NCI-H1105 (cell line): ENCODE measurements at regions not wholly inside any gene's neighbourhood (a gene's known extent, or its start where the extent isn't known, plus 50 kb on each side); places are given as distances from the start of the nearest gene placed in this dataset.

Experiments used
- DNase-seq: peaks from one replicate; lab custom pipeline; 2025; lab: John Stamatoyannopoulos, UW

GRCh38 chr18:53644799-53645471 lies 579.5 kb downstream of the MBD2 start:
- DNase-seq = no peak

- no peak for DNase-seq
Measured at GRCh38 chr18:53639687-53640086, 584.8 kb downstream of the MBD2 start.

DNA sequence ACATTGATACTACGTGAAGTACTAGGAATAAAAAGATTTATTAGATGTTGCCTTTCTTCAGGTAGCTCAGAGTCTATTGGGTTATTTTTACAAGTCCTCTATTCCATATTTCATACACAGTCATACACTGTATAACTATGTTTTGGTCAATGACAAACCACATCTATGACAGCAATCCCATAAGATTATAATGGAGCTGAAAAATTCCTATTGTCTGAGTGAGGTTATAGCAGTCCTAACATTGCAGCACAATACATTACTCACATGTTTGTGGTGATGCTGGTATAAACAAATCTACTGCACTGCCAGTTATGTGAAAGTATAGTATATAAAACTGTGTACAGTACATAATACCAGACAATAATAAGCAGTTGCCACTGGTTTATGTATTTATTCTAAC lies 595.1 kb downstream of the MBD2 start:
- no peak for DNase-seq

- no peak for DNase-seq
Measured at GRCh38 chr18:53625997-53626599, 598.4 kb downstream of the MBD2 start.

GRCh38 chr18:53610957-53611356 lies 613.5 kb downstream of the MBD2 start:
- DNase-seq = no peak

GRCh38 chr18:53606792-53607191 lies 617.7 kb downstream of the MBD2 start:
- no peak for DNase-seq

DNA sequence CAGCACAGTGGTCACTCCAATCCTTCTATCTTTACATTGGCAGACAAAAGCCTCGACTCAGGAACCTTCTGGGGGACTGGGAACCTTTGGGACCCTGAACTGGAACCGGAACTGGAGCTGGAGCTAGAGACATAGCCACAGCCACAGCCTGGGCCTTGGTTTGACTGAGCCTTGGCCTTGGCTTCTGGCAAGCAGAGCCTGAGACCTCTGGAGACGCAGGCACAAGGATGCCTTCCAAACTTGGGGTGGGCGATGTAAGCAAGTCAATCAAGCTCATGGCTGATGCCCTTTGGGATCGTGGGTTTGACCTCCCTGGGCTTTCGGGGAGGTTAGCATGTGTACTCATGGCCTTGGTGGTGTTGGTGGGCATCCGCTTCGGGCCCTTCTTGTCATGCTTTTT lies 619.3 kb downstream of the MBD2 start:
- DNase-seq = no peak

DNA sequence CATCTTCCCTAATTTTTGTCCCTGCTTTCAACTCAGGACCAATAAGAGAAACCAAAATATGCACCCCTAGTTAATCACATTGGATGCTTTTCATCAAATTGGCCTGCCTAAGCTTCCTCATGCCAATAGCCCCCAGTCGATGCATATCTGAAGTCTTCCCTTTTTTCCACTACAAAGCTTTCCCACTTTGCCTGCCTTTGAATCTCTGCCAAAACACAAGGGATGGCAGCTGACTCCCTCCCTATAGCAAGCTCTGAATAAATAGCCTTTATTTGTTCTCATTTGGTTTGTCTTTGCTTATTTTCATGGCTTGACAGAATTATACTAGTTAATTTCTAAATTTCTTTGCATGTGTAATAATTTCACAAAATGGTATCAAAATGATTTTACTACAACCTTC lies 621.2 kb downstream of the MBD2 start:
- peak; percentile 33 for DNase-seq

DNA sequence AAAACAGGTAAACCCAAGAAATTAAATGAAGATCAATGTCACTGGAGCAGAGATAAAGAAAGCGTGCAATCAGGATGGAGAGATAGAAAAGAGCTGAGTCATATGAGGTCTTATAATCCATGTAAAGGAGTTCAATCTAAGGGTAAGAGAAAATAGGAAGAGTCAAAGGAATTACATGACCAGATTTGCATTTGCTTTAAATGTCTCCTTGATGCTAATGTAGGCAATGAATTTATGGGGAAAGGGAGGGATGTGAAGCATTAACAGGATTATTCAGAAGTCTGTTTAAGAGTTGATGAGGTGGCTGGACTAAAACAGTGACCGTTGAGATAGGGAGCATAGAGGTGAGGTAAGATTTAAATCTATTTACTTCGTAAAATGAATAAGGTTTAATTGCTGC lies 623.1 kb downstream of the MBD2 start:
- no peak for DNase-seq

GRCh38 chr18:53586923-53587322 lies 637.5 kb downstream of the MBD2 start:
- no peak for DNase-seq
